ENCODE measurements at regions not wholly inside any gene's neighbourhood (a gene's known extent, or its start where the extent isn't known, plus 50 kb on each side); places are given as distances from the start of the nearest gene placed in this dataset.

DNA sequence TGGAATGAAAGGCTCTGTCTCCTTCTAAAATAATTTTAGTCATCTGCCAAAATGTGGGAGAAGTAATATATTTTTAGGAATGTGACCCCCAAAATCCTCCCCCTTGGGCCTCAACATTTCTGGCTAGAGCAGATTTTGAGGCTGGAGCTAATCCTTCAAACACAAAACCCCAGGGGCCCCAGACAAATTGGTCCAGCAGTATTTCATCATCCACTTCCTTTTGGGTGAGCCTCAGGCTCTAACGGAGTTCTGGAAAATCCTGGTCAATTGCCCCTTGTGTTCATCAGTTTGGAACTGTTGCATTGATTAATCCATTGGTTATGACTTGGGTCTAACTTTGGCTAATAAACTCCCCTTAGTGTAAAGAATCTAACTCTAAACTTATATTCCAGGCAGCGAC is 67.4 kb upstream of the PCDH19 start:
- CTCF ChIA-PET (ENCODE audit: low intra/inter-chr PET ratio): no interaction called here

More for the DNA sequence above, 67.4 kb upstream of the PCDH19 start:
- no peaks in the 10 kb centered on the region for H3K36me3 ChIP-seq (ENCODE audit: control insufficient read depth, insufficient read depth, low read length)
- BruUV-seq (replicated peaks): no TSS peak
- TF ChIP-seq ZBTB17 (CRISPR knock-in tag; IDR thresholded peaks at IDR 0.05): no peak
- TF ChIP-seq MLLT1 (IDR thresholded peaks at IDR 0.05): no peak
- TF ChIP-seq, protein P1, sequence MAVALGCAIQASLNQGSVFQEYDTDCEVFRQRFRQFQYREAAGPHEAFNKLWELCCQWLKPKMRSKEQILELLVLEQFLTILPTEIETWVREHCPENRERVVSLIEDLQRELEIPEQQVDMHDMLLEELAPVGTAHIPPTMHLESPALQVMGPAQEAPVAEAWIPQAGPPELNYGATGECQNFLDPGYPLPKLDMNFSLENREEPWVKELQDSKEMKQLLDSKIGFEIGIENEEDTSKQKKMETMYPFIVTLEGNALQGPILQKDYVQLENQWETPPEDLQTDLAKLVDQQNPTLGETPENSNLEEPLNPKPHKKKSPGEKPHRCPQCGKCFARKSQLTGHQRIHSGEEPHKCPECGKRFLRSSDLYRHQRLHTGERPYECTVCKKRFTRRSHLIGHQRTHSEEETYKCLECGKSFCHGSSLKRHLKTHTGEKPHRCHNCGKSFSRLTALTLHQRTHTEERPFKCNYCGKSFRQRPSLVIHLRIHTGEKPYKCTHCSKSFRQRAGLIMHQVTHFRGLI (CRISPR knock-in tag; IDR thresholded peaks at IDR 0.05): no peak
- TF ChIP-seq MED1 (CRISPR knock-in tag; IDR thresholded peaks at IDR 0.05; ENCODE audit: borderline replicate concordance): no peak
- TF ChIP-seq ZNF316 (IDR thresholded peaks at IDR 0.05): no peak
- TF ChIP-seq EP300 (IDR thresholded peaks at IDR 0.05; ENCODE audit: low read length): no peak
- no peak for TF ChIP-seq XRCC4 (IDR thresholded peaks at IDR 0.05; ENCODE audit: extremely low read depth, insufficient read depth, insufficient read length)
- no peak for TF ChIP-seq GTF2E2 (tag; IDR thresholded peaks at IDR 0.05)
- TF ChIP-seq, protein P2, sequence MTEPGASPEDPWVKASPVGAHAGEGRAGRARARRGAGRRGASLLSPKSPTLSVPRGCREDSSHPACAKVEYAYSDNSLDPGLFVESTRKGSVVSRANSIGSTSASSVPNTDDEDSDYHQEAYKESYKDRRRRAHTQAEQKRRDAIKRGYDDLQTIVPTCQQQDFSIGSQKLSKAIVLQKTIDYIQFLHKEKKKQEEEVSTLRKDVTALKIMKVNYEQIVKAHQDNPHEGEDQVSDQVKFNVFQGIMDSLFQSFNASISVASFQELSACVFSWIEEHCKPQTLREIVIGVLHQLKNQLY (CRISPR knock-in tag; conservative IDR thresholded peaks at IDR 0.05): no peak
- TF ChIP-seq RBM15 (IDR thresholded peaks at IDR 0.05; ENCODE audit: insufficient read depth, low read length): no peak
- no peak for TF ChIP-seq HES1 (IDR thresholded peaks at IDR 0.05; ENCODE audit: low read depth)
- no peak for TF ChIP-seq ZNF253 (CRISPR knock-in tag; conservative IDR thresholded peaks at IDR 0.05)
- no peak for TF ChIP-seq ZNF41 (CRISPR knock-in tag; conservative IDR thresholded peaks at IDR 0.05)
- H2AFZ ChIP-seq (ENCODE audit: low read depth, low read length): no peak overlapping the region
- POLR2A ChIA-PET: no interaction called here
- no peak overlapping the region for H3K4me3 ChIP-seq
- H3K4me1 ChIP-seq (replicated peaks in 1 of 2; ENCODE audit: control insufficient read depth in 2 of 2, insufficient read depth in 2 of 2, low read length in 2 of 2): no peaks in the 10 kb centered on the region
- intact Hi-C loops (cut with micrococcal nuclease) (no loop called here), in situ Hi-C loops (cut with MboI) (no loop called here)
- H3K79me2 ChIP-seq (ENCODE audit: control insufficient read depth, insufficient read depth, low read length): no peaks in the 10 kb centered on the region
- no peaks in the 10 kb centered on the region for H4K20me1 ChIP-seq (replicated peaks; ENCODE audit: control insufficient read depth, insufficient read depth, low read length)
- ATAC-seq: no peak
- H3K27me3 ChIP-seq (ENCODE audit: control insufficient read depth in 2 of 2, insufficient read depth in 2 of 2, low read length in 2 of 2): no peaks in the 10 kb centered on the region
- no peaks in the 10 kb centered on the region for H3K9me1 ChIP-seq (ENCODE audit: control insufficient read depth, insufficient read depth, low read length)
- no peak overlapping the region for H3K27ac ChIP-seq (ENCODE audit: extremely low read depth, low read depth, low read length)
- DNase-seq (ENCODE audit: extremely low read depth in 1 of 4, low spot score in 3 of 4): no peak
- 0% methylated on average over 2 of the region's 2 CpGs for WGBS (ENCODE audit: insufficient coverage, low coverage, missing lambda C conversion rate)
- H3K9ac ChIP-seq (ENCODE audit: insufficient read depth in 1 of 2, low read depth in 2 of 2, low read length in 2 of 2): no peak overlapping the region
- no peaks in the 10 kb centered on the region for H3K9me3 ChIP-seq (replicated peaks; ENCODE audit: control insufficient read depth, insufficient read depth, low read depth, low read length)
- no peak overlapping the region for H3K4me2 ChIP-seq (ENCODE audit: insufficient read depth, low read length)
- no peak for FAIRE-seq
